Skeletal muscle cell (primary cell): ENCODE measurements at regions not wholly inside any gene's neighbourhood (a gene's known extent, or its start where the extent isn't known, plus 50 kb on each side); places are given as distances from the start of the nearest gene placed in this dataset.

ENCODE experiments used
- DNase-seq: peaks from one replicate; pipeline ENCODE4 v3.0.0-alpha.2; 2010; ENCODE audit warnings: low read depth
- H3K4me3 ChIP-seq: 2 replicates; pipeline ENCODE4 v1.5.1; 2011; ENCODE audit warnings: low read depth, mild to moderate bottlenecking, control low read depth, low read length, moderate library complexity

DNA sequence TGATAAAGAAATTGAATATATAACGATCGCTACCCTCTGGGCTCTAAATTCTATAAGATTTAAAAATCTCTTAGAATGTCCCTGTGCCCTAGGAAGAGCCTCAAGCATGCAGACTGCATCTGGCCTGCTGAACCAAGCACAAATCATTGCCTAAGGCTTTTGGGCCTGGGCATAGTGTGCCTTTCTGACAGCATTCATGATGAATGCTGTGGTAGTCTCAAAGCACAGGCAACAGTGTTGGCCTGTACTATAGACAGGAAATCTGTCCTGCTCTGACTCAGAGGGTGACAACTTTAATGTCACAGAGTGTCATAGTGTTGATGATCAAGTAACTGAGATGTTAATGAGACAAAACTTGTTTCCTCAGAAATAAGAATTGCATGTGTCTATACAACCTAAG, 717.3 kb downstream of the STIM2 start:
- DNase-seq = no peak
- no peak overlapping the region for H3K4me3 ChIP-seq

GRCh38 chr4:27592738-27593137, 732.1 kb downstream of the STIM2 start:
- no peak overlapping the region for H3K4me3 ChIP-seq
- DNase-seq = no peak

- no peak for DNase-seq
- no peak overlapping the region for H3K4me3 ChIP-seq
These were observed 734.3 kb downstream of the STIM2 start for GRCh38 chr4:27594922-27595321.

- H3K4me3 ChIP-seq = no peak overlapping the region
These were observed 735.1 kb downstream of the STIM2 start for GRCh38 chr4:27595571-27596360.

DNA sequence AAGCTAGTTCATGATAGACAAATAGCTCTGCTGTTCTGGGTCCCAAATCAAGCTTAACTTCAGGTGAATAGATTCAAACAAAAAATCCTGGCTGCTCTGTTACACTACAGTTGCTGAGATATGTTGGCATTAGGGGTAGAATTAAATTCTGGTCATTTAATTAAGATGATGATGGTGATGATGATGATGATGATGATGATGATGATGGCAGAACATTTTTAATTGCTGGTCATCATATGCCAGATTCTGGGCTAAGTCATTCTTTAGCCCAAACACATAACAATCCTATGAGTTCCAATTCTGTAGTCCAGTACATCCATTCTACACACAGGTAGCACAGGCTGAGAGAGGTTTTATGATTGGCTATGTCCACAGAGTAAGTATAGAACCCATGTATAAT, 741.5 kb downstream of the STIM2 start:
- no peak overlapping the region for H3K4me3 ChIP-seq
- no peak for DNase-seq

More at GRCh38 chr4:27595571-27596360, 735.1 kb downstream of the STIM2 start:
- no peak for DNase-seq

DNA sequence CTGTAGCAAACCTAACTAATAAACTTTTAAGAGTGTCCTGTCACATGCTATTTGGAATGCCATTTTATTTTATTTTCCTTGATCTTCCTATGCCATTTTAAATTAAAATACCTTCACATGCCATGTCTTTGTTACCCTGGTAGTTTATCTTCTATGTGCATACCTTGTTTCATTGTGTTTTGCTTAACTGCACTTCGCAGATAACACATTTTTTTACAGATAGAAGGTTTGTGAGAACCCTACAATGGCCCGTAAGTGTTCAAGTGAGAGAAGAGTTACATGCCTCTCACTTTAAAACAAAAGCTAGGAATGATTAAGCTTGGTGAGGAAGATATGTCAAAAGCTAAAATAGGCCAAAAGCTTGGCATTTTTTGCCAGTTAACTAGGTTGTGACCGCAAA, 744.1 kb downstream of the STIM2 start:
- no peak for DNase-seq
- no peak overlapping the region for H3K4me3 ChIP-seq

DNA sequence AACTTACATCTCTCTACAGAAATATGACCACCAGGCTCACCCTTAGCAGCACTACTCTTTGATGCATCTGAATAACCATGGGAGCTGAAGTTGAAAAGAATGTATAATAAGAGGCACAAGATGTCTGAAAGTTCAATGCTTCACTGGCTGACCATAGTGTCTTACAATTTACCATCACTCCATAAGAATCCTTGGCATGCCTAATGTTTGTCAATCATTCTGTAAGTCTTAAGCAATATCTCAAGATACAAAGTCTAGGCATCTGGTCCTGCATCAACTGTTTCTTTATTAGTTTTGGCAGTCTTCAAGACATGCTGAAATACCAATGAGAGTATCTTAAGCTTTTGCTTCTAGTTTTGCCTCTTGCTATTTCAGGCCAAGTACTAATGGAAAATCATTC, 755.5 kb downstream of the STIM2 start:
- H3K4me3 ChIP-seq = no peak overlapping the region
- DNase-seq = peak; percentile 81

DNA sequence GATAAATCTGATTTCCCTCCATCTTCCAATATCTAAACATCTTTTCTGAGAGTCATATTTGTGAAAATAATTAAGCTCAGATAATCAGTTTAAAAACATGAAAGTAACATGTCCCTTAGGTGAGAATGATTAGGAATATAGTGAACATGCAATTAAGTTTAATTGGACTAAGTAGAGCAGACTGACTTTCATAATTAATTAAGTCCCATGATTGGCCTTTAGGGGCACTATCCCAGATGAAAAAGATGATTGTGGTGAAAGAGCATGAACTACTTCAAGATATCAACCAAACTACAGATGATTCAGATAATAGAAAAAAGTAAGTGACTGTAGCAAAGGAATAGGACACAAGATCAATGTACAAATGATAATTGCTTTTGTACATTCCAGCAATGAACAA, 758.8 kb downstream of the STIM2 start:
- no peak for DNase-seq
- no peak overlapping the region for H3K4me3 ChIP-seq

DNA sequence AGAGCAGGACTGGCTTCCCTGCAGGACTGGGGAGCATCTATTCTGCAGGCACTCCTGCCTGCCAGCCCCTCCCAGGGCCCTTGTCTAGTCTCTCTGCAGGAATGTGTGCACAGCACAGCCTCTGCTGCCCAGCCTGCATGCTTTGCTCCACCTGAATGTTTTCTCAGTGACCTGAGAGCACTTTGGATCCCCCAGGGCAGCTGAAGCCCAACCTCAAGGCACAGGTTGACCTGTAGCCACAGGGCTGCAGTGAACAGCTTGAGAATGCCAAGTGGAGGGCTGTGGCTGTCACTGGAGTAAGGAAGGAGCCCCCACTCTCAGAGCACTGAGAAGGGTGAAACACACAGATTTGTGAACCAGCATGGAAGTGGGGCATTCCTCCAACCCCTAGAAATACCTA, 760.2 kb downstream of the STIM2 start:
- no peak overlapping the region for H3K4me3 ChIP-seq

GRCh38 chr4:27624749-27625148, 764.1 kb downstream of the STIM2 start:
- H3K4me3 ChIP-seq = no peak overlapping the region
- no peak for DNase-seq

More for the DNA sequence above, 760.2 kb downstream of the STIM2 start:
- no peak for DNase-seq

DNA sequence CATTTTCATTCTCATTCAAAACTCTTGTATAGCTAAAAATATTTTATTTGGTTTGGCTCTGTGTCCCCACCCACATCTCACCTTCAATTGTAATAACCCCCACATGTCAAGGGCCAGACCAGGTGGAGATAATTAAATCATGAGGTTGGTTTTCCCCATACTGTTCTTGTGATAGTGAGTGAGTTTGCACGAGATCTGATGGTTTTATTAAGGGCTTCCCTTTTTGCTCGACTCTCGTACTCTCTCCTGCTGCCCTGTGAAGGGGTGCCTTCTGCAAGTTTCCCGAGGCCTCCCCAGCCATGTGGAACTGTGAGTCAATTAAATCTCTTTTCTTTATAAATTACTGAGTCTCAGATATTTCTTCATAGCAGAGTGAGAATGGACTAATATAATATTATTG, 768.0 kb downstream of the STIM2 start:
- DNase-seq = no peak
- no peak overlapping the region for H3K4me3 ChIP-seq

DNA sequence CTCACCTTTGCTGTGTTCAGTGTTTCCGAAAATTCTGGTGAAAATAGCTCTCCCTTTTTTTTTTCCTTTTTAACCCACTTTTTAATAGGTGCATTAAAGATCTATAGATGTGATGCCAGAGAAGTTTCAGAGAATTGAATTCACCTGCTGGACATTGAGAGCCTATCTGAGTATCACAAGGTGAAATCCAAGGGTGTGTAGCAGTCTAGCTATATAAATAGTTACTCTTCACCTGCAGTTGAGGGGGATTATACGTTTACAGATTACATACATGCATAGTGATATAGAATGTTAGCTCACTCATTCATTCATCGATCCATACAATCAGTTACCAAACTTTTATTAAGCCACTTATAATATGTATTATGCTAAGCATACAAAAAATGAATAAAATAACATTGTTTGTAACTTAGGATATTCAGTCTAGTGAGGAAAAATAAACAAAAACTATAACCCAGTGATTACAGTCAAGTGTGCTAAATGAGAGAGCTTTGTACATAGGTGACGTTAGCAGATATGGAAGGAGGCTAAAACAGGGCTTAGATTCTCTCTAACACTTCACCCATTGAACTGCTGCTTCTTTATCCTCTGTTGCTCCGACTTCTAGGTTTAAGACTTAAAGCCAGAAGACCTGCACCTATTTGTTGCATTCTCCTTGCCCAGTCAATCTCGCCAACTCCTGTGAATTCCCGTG, 769.0 kb downstream of the STIM2 start:
- no peak overlapping the region for H3K4me3 ChIP-seq

DNA sequence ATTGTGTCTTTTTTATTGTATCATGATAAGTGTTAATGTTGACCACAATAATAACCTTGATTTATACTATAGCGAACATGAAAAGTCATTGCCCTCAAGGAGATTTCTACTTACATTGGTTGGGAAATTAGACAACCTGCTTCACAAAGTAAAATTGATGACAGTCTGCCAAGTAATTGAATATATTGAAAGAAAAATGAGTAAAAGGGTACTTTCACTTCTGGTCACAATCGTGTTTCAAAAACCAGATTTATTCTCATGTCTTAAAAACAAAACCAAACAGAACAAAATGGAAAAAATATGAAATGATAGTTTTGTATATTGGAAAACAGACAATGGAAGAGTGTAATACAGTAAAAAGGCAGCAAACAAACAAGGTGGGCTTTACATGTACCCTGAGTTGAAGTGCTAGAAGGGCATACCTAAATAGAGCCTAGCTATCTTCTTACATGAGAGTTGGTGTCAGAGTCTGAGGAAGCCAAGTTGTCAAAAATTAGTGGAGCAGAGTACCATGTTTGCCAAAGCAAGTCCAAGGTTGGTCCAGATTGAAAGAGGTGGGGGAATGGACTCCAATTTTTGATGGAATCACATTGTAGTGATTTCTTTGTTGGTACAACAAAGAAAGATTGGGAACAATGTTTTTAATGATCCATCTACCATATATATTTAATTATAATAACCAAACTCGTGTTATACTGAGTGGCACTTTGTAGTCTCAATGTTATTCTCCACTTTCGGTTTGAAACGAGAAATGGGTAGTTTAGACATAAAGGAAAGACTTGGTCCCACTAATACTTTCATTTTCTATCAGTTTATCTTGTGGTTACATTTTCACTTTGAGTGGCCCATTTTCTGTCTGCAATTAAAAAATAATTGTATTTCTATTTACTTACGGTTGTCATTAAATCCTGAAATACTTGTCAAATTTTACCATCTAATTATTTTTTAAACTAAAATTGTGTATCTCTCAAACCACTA, 775.6 kb downstream of the STIM2 start:
- no peak overlapping the region for H3K4me3 ChIP-seq

More for the DNA sequence above, 769.0 kb downstream of the STIM2 start:
- DNase-seq = no peak

GRCh38 chr4:27638163-27638915, 777.7 kb downstream of the STIM2 start:
- no peak overlapping the region for H3K4me3 ChIP-seq
- DNase-seq = no peak

More for the DNA sequence above, 775.6 kb downstream of the STIM2 start:
- DNase-seq = no peak

GRCh38 chr4:27643101-27643500, 782.5 kb downstream of the STIM2 start:
- H3K4me3 ChIP-seq = no peak overlapping the region
- DNase-seq = no peak

GRCh38 chr4:27648416-27648815, 787.8 kb downstream of the STIM2 start:
- no peak overlapping the region for H3K4me3 ChIP-seq

DNA sequence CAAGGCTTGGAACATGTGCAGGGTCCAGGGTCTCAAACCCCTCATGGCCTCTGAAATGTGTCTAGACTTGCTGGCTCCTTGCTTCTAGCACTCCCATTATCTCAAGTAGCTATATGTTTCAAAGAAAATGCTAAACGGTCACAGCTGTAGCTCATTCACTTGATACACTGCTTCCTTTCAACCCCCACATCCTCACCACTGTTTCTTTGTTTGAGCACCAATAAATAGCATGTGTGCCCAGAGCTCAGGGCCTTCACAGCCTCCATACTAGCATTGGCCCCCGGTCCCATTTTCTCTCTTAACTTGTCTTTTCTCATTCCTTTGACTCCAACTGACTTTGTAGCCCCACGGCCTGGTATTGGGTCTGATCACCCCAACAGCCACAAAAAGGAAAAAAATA, 801.8 kb downstream of the STIM2 start:
- H3K4me3 ChIP-seq = no peak overlapping the region
- no peak for DNase-seq

More at GRCh38 chr4:27648416-27648815, 787.8 kb downstream of the STIM2 start:
- DNase-seq = no peak

DNA sequence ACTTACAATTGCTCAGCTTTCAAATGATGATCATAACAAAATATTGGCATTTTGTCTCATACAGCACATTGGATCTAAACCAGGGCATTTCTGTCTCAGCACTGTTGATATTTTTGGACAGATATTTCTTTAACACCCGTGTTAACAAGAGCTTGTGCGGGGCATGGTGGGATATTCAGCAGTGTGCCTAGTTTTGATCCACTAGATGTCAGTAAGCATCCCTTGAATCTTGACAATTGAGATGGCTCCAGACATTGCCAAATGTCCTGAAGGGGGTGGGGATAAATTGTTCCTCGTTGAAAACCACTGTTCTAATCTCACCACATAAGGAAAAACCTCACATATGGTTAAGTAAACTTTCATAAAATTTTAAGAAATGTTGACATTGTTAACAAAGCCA, 806.3 kb downstream of the STIM2 start:
- DNase-seq = no peak
- no peak overlapping the region for H3K4me3 ChIP-seq

DNA sequence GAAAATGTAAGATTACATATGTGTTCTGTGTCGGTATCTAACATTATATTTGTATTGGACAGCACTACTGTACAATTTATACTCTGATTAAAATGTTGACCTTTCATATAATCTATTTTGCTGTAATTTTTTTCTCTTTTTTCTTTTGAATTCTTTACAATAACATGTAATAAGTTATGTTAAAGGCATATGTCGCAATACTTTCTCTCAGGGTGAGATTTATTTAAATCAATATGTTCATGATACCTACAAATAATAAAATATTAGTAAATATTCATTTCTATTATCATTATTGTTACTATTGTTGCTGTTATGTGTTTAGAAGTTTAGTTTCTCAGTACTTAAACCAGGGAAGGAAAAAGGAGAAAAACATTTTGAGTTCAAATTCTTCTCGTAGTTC, 807.4 kb downstream of the STIM2 start:
- DNase-seq = no peak
- no peak overlapping the region for H3K4me3 ChIP-seq
